Erythroblast (primary cell): ENCODE measurements at regions not wholly inside any gene's neighbourhood (a gene's known extent, or its start where the extent isn't known, plus 50 kb on each side); places are given as distances from the start of the nearest gene placed in this dataset.

Experiments
- DNase-seq, 2 experiments: peaks; one replicate each; lab custom pipeline; 2025; lab: John Stamatoyannopoulos, UW
- GATA1 ChIP-seq: IDR thresholded peaks from 2 replicates; pipeline ENCODE4 v1.6.1; 2011; ENCODE audit warnings: low read depth, mild to moderate bottlenecking, control low read depth, low read length, moderate library complexity
- POLR2A ChIP-seq: IDR thresholded peaks from 2 replicates; pipeline ENCODE4 v1.6.1; 2011; ENCODE audit warnings: mild to moderate bottlenecking, low read length

DNA sequence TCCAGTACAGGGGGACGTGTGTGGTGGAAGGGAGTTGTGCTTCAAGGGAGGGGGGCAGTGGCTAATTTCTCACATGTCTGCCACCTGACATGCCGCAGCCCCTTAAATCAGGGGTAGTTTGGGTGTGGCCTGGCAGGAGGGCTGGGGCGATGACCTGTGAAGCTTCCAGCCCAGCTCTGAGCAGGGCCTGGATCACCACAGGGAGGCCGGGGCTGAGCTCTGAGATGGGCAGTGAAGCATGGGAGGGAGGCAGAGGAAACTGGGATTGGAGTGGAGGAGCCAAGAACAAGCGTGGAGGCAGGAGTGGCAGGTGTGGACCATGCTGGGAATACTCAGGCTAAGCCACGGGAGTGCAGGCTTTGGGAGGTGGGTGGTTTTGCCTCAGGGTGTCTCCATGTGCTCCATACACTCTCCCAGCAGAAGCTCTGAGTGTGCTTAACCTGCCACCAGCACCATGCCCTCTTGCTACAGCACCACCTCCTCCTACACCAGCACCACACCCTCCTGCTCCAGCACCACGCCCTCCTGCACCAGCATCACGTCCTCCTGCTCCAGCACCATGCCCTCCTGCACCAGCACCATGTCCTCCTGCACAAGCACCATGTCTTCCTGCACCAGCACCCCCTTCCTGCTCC, 99.3 kb upstream of the SHH start:
- DNase-seq: no peak
- TF ChIP-seq GATA1 (no peak), POLR2A (no peak)

DNA sequence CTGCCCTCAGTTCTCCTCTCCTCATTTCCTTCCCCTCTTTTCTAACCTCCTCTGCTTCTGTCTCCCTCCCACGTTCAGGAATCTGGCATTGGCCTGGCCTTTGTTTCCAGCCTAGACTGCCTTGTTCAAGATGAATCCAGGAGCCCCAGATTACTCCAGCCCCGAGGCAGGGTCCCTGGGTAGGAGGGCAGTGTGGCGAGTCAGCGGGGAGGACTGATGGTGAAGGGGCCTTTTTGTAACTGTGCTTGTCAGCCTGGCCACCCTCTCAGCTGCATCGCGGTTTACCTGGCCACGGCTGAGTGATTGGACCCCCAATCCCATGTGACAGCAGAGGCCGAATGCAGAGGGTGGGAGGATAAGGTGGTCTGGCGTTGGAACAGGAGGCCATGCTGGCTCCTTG, 96.1 kb upstream of the SHH start:
- TF ChIP-seq GATA1: no peak
- TF ChIP-seq POLR2A: no peak
- no peak for DNase-seq

DNA sequence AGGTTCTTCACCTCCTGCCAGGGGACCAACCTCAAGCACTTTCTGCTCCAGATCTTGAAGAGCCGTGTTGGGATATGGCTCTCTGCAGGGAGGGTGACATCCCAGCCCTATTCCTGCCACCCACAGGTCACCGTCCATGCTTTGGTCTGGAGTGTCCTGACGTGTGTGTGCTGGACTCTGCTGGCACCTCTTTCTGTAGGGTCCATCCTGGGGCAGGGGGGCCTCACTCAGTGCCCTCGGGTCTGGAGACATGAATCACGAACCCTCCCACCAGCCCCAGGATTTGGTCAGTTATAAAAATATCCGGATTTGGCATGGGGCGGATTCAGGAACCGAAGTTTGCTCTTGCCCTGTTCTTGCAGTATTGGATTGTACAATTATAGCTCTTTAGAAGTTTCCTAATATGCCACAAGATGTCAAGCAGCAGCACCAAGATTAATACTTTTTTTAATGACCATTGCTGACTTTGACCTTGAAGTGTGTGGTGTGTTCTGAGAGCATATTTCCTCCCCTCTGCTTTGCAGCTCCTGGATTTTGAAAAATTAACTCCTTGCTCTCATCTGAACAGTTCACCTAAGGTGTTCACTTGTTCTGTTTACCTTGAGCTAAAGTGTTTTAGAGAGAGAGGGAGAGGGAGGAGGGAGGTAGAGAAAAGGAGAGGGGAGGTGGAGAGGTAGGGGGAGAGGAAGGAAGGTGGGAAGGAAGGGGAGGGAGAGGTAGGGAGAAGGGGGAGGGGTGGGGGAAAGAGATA, 95.4 kb upstream of the SHH start:
- no peak for TF ChIP-seq POLR2A
- no peak for DNase-seq

DNA sequence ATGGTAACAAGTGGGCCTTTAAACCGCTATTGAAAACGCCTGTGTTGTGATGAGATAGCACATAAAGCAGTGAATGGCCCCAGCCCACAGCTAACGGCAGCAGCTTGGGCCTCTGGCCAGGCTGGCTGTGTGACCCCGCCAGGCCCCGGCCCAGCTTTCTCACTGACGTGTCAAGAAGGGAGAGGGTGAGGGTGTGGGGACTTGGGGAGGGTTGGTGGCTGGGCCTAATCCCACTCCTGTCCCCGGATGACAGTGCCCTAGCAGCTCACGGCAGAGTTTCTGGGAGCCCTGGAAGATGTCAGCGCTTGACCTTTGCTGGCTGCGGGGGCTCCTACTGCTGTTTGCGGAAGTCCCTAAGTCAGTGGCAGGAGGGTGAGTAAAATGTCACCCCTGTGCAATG, 88.9 kb upstream of the SHH start:
- TF ChIP-seq POLR2A: no peak
- no peak for TF ChIP-seq GATA1
- DNase-seq: no peak

DNA sequence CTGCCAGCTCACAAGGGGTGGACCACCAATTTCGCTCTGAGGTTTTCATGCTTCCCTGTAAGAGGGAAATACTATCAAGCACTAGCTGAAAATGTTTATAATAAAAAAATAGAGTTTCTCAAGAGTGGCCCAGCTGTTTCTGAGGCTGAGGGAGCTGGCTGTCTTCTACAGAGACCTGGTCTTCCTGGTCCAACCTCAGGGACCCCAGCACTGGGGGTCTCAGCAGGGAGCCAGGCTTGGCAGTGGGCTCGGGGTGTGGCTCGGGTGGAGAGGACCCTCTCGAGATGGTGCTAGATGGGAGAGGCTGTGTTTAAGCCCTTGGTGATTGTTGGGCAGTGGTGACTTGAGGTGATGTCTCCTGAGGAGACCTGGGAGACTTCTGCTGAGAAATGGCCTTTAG, 87.3 kb upstream of the SHH start:
- no peak for TF ChIP-seq POLR2A
- TF ChIP-seq GATA1: no peak
- DNase-seq: no peak

DNA sequence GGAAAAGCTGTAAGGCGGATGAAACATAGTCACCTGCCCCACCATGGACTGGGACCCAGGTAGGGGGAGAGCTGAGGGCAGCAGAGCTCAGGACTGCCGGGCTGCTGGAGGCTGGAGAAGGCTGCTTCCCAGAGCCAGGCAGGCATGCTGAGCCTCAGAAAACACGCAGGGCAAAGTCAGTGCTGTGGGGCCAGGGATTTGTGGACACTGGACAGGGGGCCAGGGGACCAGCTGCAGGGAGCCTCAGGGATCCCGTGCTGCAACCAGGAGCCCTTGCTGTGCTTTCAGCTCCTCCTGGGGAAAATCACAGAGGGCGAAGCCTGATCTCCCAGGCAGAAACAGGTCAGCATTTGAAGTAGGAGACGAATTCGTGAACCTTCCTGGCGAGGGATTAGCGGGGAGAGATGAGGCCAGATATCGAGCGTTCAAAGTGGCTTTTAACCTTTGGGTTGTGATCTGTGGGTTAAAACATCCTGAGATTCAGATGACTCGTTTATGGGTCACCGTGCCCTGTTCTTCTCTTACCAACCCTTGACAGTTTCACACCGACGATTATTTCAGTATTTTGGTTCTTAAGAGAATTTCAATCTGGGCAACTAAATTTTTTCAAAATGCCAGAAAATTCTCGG, 85.6 kb upstream of the SHH start:
- no peak for TF ChIP-seq GATA1
- no peak for TF ChIP-seq POLR2A
- DNase-seq: no peak

DNA sequence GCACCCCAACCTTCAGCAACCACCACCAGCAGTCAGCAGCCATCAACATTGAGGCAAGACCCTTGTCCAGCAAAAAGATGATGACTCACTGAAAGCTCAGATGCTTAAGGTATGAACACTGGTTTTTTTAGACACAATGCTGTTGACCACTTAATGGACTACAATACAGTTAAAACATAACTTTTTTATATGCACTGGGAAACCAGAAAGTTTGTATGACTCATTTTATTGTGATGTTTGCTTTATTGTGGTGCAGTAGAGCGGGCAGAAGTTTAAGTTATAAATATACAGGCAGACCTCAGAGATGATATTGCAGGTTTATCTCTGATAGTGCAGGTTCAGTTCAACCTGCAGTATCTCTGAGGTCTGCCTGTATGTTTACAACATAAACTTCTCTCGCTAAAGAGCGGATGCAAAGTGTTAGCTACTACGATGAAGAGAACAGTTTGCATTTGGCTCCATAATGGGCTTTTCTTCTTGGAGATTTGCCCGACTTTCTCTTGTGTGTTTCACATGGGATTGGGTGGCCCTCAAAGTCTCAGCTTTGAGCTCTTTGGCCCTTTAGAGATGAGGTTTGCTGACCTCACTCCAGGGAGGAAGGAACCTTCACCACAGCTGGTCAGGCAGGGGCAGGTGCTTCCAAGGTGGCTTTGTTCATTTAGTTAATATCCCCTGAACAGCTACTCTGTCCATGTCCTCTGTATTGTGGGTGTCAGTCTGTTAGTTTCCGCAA, 84.4 kb upstream of the SHH start:
- DNase-seq: no peak
- no peak for TF ChIP-seq POLR2A
- no peak for TF ChIP-seq GATA1

DNA sequence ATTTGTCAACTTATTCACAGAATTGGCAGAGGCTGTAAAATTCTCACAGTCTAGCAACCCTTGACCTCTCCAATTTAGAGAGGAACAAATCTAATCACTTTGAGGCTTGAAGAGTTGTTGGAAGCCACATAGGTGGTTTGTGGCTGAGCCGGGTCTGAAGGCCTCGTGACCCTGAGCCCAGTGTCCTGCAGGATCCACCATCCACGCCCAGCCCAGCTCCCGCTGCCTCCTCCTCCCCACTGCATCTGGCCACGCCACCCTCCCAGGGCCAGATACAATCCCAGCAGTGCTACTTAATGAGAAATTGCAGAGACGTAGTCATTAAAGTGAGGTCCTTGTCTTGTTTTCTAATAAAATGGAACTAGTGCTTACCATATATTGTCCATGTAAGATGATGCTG, 81.4 kb upstream of the SHH start:
- no peak for DNase-seq

DNA sequence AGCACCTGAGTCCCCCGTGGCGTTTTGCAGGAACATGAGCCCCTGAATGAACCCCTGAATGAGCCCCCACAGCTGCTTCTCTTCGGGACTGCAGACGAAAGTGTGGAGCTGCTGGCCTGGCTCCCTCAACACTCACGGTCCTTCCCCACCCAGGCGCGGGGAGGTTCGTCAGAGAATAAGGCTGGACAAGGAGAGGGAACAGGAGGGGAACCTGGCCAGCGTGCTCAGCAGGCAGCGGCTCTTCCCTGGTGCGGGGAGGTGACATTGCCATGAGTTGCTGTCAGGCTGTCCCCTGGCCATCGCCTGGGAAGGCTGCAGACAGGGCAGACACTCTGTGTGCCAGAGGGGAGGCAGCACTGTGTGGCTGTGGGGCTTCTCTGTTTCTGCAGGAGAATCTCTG, 80.9 kb upstream of the SHH start:
- DNase-seq: no peak
- TF ChIP-seq GATA1 (no peak), POLR2A (no peak)

More for the DNA sequence above, 81.4 kb upstream of the SHH start:
- TF ChIP-seq POLR2A: no peak
- TF ChIP-seq GATA1: no peak

DNA sequence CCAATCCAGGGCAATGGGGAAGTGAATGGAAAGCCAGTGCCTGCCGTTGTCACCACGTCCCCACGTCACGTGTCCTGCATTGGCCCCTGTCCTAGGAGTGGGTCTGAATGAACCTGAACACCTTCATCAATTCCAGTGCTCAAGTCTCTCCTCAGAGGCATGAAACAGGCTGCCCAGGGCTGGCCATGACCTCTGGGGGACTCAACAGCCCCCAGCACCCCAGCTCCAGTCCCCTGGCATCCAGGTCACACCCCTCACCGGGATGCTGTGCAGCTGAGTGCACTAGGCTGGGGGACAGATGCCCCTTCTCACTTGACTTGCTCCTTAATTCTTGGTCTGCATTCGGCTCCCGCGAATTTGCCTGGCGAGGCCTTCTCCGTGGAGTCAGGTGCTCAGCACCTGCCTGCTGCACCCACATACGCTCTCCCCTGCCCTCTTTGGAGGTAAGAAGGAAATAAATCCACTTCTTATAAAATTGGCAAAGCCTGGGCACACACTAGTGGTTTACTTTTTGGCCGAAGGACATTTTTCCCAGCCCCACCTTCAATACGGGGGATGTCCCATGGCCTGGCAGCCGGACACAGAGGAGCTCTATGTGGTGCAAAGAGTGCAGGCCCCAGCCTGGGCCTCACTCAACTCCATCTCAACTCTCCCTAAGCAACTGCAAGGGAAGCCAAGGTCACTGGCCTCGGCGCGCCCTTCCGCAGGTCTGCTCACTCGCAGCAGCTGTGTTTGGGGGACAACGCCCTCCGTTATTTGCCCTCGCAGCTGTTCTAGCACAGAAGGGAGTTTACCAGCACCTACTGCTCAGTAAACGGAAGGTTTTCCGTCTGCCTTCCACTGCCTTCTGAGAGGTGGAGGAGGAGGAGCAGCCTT, 77.6 kb upstream of the SHH start:
- no peak for DNase-seq
- TF ChIP-seq GATA1 (no peak), POLR2A (no peak)

DNA sequence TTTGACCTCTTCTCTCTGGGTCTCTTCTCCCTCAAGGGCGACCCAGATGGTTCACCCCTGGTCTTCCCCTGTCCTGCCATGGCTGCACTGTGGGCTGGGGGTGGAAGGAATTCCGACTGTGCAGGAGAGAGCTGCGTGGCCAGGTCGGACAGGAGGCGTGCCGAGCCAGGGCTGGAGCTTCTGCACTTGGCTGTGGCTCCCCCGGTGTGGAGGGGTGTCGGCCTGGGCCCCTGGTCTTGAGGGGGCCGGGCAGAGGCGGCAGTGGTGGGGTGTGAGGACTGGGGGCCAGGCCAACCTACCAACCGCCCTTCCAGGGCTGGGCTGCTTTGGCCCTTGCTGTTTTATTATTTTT, 74.9 kb upstream of the SHH start:
- TF ChIP-seq GATA1 (no peak), POLR2A (no peak)
- no peak for DNase-seq

DNA sequence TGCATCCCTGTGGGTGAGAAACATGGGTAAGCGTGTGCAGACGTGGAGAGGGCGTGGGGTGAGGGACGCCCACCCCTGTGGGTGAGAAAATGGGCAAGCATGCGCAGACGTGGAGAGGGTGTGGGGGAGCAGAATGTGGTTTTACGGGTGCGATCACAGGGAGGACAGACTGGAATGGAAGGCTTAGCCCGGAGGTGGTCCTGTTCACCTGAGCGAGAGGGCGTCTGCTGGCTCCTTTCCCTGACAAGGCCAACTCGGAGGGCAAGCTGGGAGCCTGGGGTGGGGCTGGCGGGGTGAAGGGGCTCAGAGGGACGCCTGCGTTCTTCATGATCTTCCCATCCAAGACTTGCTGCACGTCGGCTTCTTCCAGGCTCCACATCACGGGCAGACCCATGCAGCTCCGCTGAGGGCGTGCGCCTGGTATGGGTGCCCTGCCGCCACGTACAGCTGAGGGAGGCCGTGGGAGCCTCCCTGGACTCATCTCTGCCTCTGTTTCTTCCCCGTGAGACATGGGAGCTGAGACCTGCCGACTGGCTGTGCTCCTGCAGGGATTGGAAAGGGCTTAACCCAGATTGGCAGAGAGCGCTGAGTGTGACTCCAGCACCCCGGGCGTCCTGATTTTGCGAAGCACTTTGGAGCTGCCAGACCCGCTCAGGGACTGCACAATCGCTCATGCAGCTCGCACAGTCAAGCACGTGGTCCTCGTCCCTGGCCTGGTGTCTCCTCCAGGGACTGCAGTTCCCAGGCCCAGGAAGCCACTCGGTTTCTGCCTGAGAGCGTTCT, 74.3 kb upstream of the SHH start:
- TF ChIP-seq GATA1 (no peak), POLR2A (no peak)

More for the DNA sequence above, 74.3 kb upstream of the SHH start:
- no peak for DNase-seq
